ENCODE measurements at regions not wholly inside any gene's neighbourhood (a gene's known extent, or its start where the extent isn't known, plus 50 kb on each side); places are given as distances from the start of the nearest gene placed in this dataset.
A peak's percentile ranks its signal among the peaks of the same experiment; 100 is the strongest.
"Not testable (repeated sequence)": the region's sequence is repeated elsewhere in the genome, so short reads cannot be mapped to it uniquely, and the experiment has no call there.

DNA sequence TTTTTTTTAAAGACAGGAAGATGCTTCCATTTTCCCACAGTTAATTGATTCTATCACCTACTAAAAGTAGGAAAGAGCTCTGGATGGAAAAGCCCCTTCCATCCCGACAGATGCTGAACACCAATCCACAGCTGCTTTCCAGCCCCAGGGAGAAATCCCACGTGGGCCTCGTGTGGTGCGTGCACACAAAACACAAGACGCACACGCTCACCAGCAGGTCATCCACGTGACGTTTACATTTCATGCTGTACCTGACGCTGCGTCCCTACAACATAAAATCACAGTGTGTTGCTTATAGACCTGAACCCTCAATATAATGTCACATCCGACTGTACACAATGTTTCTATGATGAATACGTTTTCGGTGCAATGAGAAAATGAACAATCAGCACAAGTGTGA lies 50.2 kb upstream of the DACT2 start:
- DNase-seq, result no peak

DNA sequence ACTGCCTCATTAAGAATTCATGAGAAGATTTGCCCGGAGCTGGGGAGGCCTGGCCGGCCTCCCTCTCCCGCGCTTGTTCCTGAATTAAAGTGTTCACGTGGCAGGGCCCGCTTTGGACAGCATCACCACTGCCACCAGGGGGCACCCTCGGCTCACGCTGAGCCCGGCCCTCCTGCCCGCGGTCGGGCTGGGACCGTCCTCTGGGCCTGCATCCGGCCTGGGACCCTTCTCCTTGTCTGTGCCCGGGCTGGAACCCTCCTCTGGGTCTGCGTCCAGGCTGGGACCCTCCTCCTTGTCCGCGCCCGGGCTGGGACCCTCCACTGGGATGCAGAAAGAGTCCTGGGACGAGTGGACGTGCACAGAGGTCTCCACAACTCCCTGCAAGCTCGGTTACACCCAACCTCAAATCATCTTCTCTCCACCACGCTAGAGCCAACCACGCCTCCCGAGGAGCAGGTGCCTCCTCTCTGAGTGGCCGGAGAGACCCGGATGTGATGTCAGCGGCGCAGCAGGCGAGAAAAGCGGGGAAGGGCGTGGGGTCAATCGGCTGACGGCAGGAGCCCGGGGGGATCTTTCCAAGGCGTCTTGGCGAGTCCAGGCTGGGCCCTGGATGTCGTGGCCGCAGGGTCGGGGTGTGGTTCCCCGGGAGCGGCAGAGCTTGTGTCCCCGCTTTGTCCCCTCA lies 50.9 kb upstream of the DACT2 start:
- DNase-seq, result peak; percentile 54

DNA sequence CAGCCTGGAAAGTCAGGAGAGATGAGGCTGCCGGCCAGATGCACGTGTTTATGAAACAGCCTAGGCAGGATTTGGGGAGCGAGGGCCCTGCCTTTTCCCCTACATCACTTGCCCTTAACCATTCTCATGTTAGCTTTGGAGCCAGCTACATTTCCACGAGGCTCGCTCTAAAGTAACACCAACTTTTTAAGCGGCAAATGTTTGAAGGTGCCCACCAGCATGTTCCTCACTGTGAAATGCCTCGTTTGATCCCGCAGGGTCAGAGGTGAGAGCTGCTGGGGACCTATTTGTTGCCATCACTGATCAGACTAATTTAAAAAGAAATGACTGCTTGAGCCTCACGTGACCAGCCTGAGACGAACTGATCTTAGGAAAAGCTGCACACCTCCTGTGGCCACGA lies 51.6 kb upstream of the DACT2 start:
- no peak for DNase-seq

DNA sequence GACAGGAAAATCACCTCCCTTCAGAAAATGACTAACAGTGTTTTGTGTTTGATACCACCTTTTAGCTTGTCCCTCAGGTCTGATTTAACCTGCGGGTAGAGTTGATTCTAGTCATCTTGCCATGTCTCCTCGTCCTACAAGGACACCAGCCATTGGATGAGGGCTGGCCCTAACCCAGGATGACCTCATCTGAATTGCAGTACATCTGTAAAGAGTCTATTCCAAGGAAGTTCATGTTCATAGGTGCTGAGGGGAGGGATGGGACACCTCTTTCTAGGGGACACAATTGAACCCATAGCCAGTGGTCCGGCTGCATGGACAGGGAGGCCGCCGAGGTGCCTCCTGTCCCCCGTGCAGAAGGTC lies 52.0 kb upstream of the DACT2 start:
- no peak for DNase-seq

DNA sequence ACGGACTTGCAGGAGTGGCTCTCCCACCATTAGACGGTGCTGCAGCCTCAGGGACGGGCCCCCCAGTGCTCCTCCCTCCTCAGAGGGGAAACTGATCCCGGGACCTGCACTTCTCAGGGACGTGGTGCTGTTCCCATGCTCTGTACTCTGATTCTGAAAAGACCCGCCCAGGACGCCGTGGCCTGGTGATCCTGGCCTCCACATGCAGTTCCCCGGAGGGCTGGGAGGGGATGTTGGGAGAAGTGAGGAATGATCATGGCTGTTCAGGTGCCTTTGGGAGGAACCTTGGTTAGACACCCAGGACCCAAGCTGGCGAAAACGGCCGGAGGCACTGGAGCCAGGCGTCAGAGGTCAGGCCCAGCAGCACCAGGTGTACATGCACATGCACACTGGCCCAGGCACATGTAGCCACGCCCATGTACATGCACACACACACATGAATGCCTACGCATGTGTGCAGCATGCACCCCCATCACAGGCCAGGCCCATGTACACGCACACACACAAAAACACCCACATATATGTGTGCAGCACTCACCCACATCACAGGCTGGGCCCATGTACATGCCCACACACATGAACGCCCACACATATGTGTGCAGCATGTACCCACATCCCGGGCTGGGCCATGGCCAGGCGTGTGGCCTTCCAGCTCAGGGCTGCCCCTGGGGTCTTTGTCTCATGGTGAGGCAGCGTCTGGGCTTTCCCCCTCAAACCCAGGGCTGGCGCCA lies 52.6 kb upstream of the DACT2 start:
- no peak for DNase-seq

DNA sequence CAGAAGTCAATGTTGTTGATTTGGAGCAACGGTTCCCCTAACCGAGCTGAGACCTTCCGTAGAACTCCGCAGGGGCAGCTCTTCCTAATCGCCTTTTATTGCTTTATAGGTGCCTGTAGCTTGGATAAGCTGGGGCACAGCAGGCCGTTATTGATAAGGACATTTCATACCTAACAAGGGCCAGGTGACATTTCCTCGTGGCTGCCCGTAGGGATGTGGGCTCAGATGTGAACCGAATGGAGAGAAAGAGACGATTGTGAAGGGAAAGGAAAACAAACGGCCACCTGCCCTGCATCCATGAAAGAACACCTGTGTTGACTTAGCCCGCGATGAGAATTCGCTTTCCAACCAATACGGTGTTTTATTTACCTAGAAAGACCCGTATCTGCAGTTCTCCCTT lies 53.3 kb upstream of the DACT2 start:
- DNase-seq, result no peak

DNA sequence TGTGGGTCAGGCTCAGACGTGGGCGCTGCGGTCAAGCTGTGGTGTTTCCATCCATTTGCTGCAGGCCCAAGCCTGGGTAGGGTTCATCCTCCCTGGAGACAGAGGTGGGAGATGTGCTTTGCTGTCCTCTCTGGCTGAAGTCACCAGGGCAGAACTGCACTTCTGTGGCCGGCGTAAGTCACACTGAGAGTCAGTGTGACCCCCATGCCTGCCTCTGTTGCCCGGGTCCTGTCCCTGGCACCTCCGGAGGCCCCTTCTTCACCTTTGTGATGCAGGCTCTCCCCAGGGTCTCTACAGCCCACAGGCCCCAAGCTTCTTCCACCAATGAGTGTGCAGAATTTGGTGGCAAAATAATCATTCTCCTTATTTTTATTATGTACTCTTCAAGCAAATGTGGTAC lies 53.8 kb upstream of the DACT2 start:
- no peak for DNase-seq

DNA sequence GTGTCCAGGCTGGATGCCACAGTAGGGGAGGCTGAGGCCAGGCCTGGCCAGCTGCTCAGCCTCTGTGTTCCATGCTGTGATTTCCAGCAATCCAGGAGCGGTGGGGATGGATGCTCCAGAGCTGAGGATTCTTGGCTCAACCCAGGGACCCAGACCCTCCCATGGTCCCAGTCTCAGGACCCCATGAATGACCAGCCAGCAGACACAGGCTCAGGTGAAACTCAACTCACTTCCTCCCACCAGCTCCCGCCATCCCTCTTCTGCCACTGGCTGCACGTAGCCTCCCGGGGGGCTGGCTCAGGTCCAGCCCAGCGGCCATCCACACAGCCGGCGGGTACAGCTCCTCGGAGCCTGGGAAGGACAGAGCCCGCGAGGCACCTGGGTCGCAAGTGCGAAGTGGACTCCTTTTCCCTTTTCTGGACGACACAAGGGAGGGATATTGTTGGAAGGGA lies 54.5 kb upstream of the DACT2 start:
- DNase-seq, result no peak

DNA sequence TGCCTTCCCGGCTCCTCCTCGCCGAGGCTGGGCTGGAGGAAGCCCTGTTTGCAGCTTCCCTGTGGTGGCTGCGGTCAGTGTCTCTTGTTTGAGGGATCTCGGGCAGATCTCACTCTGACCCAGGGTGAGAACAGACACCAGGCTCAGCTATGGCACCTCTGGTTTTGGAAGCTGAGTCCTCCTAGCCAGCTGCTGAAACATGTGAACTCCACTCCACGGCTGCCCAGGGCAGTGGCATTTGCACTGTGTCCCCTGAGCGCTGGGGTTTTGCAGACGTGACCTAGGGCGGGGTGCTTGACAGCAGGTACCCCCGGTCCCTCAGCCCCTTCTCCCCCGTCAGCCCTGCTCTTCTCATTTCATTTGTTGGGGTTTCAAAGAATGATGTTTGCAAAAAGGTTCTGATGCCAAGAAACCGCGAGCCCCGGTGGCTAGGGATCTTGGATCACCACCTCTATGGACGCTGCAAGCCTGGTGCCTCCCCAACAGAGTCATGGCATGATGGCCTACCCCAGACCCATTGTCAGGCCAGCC lies 55.0 kb upstream of the DACT2 start:
- DNase-seq, result no peak

DNA sequence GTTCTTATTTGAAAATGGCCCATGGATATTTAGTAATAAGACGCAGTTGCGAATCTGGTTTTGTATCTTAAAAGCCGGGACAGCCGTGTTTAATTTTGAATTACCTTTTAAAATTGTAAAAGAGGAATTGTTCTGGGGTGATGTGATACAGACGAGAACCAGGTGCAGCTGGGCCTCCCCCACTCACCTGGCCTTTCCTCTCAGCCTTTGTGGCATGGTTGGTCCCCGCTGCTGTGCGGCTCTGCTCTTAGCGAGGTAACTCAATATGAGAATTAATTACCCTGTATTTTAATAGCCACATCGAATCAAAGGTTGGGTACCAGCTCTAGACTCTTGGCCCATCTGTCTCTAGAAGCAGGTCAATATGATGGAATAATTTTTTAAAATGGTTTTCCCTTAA lies 56.5 kb upstream of the DACT2 start:
- no peak for DNase-seq

DNA sequence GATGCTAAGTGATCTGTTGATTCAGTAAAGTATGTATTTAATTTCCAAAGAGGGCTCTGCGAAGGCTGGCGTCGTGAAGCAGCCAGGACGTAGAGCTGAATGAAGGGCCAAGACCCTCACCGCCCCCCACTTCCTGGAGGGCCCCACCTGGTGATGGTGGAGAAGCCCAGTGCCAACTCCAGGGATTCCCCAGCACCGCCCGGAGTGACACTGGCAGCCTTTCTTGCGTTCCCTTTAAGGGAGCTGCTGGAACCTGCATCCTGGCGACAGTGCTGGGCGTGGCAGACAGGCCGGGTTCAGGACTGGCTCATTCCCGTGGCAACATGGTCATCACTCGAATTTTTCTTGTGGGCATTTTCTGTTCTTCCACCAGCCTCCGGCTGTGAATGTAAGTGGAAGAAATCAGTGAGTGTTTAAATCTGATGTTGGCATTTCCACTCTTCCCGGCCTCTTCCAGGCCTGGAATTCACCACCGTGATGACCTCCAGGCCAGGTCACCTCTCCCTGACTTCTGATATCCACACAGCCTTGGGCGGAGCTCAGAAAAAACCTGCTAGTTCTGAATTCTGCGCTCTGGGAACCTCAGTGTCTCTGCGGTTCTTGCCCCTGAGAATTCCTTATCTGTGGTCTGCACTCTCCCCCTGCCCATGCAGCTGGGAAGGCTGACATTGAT lies 57.4 kb upstream of the DACT2 start:
- no peak for DNase-seq

DNA sequence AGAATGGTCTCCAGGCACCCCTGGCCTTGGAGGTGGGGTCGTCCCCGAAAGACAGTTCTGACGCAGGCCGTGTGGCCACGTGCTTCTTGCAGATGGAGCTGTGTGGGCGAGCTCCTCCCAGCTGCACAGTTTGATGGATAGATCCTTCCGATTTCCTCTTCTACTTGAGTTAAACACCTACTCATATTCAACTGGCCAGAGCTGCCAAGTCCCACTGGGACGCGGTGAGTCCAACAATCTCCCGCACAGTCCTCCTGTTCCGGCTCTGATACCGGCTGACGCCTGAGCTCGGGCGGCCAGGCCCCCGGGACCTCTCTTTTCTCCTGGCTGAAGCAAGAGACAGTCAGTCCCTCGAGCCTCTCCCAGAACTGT lies 57.9 kb upstream of the DACT2 start:
- no peak for DNase-seq

DNA sequence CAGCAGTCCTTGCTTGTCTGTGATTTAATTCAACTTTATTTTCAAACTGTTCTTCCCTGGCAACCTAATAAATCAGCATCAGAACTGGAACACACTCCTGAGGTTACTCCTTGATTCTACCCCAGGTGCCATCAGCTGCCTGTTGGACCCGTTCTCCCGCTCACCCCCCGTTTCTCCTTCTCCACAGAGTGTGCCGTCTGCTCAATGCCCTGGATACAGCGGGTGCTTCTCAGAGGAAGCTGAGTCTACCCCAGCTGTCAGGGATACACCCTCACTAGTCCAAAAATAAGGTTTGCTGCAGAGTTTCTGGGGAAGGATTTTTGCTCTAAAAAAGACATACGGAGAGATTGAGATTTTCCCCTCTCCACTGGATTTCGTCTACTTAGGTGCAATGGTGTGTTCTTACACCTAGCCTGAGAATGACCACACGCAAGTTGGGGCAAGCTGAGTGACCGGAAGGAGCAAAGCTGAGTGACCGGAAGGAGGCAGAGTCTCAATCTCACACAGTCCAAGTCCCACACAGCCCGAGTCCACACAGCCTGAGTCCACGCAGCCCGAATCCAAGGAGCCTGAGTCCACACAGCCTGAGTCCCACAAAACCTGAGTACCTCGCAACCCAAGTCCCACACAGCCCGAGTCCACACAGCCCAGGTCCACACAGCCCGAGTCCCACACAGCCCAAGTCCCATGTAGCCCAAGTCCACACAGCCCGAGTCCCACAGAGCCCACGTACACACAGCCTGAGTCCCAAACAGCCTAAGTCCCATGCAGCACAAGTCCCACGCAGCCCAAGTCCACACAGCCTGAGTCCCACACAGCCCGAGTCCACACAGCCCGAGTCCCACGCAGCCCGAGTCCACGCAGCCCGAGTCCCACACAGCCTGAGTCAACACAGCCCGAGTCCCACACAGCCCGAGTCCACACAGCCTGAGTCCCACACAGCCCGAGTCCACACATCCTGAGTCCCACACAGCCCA lies 58.6 kb upstream of the DACT2 start:
- no peak for DNase-seq

DNA sequence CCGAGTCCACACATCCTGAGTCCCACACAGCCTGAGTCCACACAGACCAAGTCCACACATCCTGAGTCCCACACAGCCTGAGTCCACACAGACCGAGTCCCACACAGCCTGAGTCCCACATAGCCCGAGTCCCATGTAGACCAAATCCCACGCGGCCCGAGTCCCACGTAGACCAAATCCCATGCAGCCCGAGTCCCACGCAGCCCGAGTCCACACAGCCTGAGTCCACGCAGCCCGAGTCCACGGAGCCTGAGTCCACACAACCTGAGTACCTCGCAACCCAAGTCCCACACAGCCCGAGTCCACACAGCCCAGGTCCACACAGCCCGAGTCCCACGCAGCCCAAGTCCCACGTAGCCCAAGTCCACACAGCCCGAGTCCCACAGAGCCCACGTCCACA lies 60.0 kb upstream of the DACT2 start:
- DNase-seq, result not testable (repeated sequence)

DNA sequence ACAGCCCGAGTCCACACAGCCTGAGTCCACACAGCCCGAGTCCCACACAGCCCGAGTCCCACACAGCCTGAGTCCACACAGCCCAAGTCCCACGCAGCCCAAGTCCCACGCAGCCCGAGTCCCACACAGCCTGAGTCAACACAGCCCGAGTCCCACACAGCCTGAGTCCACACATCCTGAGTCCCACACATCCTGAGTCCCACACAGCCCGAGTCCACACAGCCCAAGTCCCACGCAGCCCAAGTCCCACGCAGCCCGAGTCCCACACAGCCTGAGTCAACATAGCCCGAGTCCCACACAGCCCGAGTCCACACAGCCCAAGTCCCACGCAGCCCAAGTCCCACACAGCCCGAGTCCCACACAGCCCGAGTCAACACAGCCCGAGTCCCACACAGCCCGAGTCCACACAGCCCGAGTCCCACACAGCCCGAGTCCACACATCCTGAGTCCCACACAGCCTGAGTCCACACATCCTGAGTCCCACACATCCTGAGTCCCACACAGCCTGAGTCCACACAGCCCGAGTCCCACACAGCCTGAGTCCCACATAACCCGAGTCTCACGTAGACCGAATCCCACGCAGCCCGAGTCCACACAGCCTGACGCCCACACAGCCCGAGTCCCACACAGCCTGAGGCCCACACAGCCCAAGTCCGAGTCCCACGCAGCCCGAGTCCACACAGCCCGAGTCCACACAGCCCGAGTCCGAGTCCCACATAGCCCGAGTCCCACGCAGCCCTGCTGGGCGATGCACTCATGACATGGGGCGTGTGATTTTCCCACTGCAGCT lies 60.6 kb upstream of the SMOC2 start:
- DNase-seq, result not testable (repeated sequence)

DNA sequence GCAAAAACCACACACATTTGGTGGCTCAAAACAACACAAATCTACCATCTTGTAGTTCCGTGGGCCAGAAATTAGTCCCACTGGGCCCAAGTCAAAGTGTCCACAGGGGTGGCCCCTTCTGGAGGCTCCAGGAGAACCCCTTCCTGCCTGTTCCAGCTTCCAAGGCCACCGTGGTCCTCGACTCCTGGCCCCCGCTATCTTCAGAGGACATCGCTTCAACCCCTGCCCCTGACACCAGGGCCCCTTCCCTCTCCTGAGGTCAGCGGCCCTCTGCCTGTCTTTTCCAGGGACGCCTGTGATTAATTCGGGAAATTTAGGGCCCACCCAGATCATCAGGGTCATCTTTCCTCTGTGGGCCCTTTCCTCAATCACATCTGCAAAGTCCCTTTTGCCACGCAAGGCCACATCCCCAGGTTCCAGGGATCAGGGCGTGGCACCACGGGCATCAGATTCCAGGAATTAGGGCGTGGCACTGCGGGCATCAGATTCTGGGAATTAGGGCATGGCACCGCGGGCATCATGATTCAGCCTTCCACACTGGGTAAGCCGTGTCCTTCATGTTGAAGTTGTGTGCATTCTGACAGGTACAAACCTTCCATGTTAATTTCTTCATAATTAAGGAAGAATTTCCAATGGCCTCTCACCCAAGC lies 59.9 kb upstream of the SMOC2 start:
- no peak for DNase-seq

DNA sequence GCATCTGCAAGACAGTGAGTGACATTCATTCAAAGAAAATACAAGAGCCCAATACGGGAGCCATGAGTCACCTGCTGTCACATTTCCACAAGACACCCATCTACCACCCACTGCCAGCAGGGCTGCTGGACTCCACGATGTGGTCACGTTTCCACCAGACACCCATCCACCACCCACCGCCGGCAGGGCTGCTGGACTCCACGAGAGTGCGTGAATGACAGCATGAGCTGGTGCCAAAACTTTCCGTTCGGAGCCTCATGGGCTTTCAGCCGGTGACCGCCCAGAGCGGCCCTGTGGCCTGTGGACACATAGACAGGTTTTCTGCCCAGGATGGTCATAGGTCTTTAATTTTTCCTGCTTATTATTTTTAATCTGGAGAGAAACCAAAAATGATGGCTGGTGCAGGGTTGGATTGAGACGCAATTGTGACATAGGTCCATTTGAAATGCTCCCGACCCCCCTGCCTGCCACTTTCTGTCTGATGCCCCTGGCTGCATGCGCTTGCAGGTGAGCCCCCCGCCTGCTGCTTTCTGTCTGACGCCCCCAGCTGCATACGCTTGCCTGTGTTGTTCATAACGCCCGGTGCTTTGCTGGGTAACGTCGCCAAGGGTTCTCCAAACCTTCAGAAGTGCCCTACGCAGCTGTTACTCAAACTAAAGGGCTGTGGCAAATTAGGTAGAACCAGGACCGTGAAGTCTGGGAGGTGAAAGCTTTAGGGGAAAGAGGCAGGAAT lies 59.1 kb upstream of the SMOC2 start:
- no peak for DNase-seq

DNA sequence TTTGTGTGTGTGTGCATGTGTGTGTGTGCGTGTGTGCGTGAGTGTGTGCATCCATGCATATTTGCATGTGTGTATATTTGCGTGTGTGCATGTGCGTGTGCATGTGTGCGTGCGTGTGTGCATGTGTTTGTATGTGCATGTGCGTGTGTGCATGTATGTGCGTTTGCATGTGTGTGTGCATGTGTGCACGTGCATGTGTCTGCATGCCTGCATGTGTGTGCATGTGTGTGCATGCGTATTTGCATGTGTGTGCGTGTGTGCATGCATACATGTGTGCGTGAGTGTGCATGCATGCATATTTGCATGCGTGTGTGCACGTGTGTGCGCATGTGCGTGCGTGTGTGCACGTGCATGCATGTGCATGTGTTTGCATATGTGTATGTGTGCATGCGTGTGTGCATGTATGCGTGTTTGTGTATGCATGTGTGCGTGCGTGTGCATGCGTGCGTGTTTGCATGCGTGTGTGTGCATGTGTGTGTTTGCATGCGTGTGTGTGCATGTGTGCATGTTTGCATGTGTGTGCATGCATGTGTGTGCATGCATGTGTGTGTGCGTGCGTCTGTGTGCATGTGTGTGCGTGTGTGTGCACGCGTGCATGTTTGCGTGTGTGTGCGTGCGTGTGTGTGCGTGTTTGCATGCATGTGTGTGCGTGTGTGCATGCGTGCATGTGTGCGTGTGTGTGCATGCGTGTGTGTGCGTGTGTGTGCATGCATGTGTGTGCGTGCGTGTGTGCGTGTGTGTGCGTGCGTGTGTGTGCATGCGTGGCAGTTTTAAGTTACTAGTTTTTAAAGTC lies 57.7 kb upstream of the SMOC2 start:
- no peak for DNase-seq

Data from activated CD4-positive, alpha-beta T cell treated with anti-CD3 and anti-CD28 coated beads, Interleukin-2, amount 50 U/mL, for 1 hour (primary cell).